ENCODE measurements at regions not wholly inside any gene's neighbourhood (a gene's known extent, or its start where the extent isn't known, plus 50 kb on each side); places are given as distances from the start of the nearest gene placed in this dataset.

DNA sequence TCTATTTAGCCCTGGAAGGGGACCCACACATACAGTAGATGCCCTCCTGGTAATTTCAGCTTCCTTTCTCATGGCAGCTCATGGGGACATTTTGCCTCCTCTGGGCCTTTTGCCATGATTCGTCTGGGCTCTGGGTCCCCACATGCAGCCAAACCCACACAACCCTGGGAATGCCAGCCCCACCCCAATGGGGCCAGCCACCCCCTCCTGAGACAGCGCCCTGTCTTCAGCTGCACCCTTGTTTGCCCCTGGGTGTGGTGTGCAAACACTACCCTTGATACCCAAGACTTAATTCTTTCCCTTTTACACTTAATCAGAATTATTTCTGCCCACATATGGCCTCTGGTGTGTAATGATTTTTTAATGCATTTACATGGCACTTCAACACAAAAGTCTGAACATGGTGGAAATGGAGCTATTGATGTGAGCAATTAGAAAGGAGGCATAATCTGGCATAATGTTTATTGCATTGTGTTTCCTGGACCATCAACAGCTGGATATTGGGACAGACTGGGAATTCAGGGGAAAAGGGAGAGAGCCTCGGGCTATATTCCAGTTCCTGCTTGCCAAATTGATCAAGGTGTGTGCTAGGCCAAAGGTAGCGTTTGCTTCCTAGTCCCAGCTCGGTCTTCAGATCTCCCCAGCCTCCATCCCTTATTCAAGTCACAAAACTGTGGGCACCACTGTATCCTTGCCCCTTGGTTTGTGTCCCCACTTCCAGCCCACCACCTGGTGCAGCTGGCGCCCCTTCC lies 85.0 kb upstream of the ANO1 start:
- no peak for DNase-seq
- H3K27ac ChIP-seq: no peak overlapping the region
- H3K9me3 ChIP-seq (ENCODE audit: severe bottlenecking): no peaks in the 10 kb centered on the region
- no peaks in the 10 kb centered on the region for H3K36me3 ChIP-seq
- H3K4me3 ChIP-seq (ENCODE audit: low read depth, low read length): no peak overlapping the region
- no peaks in the 10 kb centered on the region for H3K27me3 ChIP-seq (ENCODE audit: insufficient read depth, low read depth, severe bottlenecking)
- TF ChIP-seq, protein P1, sequence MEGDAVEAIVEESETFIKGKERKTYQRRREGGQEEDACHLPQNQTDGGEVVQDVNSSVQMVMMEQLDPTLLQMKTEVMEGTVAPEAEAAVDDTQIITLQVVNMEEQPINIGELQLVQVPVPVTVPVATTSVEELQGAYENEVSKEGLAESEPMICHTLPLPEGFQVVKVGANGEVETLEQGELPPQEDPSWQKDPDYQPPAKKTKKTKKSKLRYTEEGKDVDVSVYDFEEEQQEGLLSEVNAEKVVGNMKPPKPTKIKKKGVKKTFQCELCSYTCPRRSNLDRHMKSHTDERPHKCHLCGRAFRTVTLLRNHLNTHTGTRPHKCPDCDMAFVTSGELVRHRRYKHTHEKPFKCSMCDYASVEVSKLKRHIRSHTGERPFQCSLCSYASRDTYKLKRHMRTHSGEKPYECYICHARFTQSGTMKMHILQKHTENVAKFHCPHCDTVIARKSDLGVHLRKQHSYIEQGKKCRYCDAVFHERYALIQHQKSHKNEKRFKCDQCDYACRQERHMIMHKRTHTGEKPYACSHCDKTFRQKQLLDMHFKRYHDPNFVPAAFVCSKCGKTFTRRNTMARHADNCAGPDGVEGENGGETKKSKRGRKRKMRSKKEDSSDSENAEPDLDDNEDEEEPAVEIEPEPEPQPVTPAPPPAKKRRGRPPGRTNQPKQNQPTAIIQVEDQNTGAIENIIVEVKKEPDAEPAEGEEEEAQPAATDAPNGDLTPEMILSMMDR (IDR thresholded peaks at IDR 0.05; ENCODE audit: low read depth, low read length): no peak

DNA sequence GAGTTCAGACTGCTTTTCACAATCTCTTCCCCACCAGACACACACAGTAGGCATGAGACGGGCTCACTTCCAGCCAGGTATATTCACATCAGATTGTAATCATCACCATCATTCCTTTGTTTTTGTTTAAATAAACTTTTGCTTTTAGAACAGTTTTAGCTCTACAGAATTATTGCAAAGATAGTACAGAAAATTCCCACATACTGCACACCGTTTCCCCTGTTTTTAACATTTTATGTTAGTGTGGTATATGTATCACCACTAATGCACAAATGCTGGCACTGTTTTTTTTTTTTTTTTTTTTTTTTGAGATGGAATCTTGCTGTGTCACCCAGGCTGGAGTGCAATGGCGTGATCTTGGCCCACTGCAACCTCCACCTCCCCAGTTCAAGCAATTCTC lies 83.3 kb upstream of the ANO1 start:
- Histone ChIP-seq H3K27ac (no peak overlapping the region), H3K9me3 (ENCODE audit: severe bottlenecking) (no peaks in the 10 kb centered on the region), H3K27me3 (ENCODE audit: insufficient read depth, low read depth, severe bottlenecking) (no peaks in the 10 kb centered on the region), H3K36me3 (no peaks in the 10 kb centered on the region), H3K4me3 (ENCODE audit: low read depth, low read length) (no peak overlapping the region)
- DNase-seq: no peak
- TF ChIP-seq, protein P1 (IDR thresholded peaks at IDR 0.05; ENCODE audit: low read depth, low read length): no peak

DNA sequence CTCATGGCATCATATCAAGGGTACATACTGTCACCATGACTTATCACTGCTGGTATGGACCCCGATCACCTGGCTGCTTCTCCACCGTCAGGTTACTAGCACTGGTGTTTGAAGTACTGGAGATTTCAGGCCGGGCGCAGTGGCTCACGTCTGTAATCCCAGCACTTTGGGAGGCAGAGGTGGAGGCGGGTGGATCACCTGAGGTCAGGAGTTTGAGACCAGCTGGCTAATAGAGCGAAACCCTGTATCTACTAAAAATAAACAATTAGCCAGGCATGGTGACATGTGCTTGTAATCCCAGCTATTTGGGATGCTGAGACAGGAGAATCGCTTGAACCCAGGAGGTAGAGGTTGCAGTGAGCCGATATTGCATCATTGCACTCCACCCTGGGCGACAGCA lies 82.4 kb upstream of the ANO1 start:
- TF ChIP-seq, protein P1 (IDR thresholded peaks at IDR 0.05; ENCODE audit: low read depth, low read length): no peak
- Histone ChIP-seq H3K27me3 (ENCODE audit: insufficient read depth, low read depth, severe bottlenecking) (no peaks in the 10 kb centered on the region), H3K36me3 (no peaks in the 10 kb centered on the region), H3K4me3 (ENCODE audit: low read depth, low read length) (no peak overlapping the region), H3K27ac (no peak overlapping the region), H3K9me3 (ENCODE audit: severe bottlenecking) (no peaks in the 10 kb centered on the region)
- peak; percentile 64 for DNase-seq

DNA sequence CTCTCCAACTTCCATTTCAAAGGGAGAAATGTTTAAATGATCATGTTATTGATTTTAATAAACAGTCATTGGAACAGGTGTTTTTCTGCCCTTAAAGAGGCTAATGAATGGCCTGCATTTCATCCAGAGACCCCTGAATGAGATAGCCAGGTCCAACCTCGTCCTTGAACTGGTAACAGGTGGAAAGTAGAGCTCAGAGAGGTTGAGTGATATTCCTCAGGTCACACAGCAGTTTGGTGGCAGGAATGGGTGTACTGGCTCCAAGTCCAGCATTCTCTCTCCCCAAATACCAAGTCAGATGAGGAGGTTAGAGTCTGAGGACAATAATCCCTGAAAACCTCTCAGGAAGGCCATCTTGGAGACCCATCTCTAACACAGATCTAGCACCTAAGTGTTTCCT lies 81.7 kb upstream of the ANO1 start:
- Histone ChIP-seq H3K27me3 (ENCODE audit: insufficient read depth, low read depth, severe bottlenecking) (no peaks in the 10 kb centered on the region), H3K27ac (no peak overlapping the region), H3K4me3 (ENCODE audit: low read depth, low read length) (no peak overlapping the region), H3K36me3 (no peaks in the 10 kb centered on the region), H3K9me3 (ENCODE audit: severe bottlenecking) (no peaks in the 10 kb centered on the region)
- no peak for DNase-seq
- TF ChIP-seq, protein P1 (IDR thresholded peaks at IDR 0.05; ENCODE audit: low read depth, low read length): no peak

DNA sequence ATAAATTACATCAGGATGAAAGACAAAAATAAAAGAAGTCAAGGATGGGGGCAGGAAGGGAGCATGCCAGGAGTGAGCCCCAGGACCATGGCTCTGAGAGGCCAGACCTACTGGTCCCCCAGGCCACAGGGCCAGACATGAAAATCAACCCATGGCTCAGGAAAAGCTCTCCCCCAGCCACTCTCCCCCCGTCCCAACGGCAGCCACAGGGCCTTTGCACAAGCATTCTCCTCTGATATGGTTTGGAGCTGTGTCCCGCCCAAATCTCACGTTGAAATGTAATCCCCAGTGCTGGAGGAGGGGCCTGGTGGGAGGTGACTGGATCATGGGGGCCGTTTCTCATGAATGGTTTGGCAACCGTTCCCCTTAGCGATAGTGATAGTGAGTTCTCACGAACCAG lies 80.8 kb upstream of the ANO1 start:
- Histone ChIP-seq H3K4me3 (ENCODE audit: low read depth, low read length) (no peak overlapping the region), H3K27ac (no peak overlapping the region), H3K9me3 (ENCODE audit: severe bottlenecking) (no peaks in the 10 kb centered on the region), H3K36me3 (no peaks in the 10 kb centered on the region), H3K27me3 (ENCODE audit: insufficient read depth, low read depth, severe bottlenecking) (no peaks in the 10 kb centered on the region)
- TF ChIP-seq, protein P1 (IDR thresholded peaks at IDR 0.05; ENCODE audit: low read depth, low read length): no peak
- DNase-seq: no peak

DNA sequence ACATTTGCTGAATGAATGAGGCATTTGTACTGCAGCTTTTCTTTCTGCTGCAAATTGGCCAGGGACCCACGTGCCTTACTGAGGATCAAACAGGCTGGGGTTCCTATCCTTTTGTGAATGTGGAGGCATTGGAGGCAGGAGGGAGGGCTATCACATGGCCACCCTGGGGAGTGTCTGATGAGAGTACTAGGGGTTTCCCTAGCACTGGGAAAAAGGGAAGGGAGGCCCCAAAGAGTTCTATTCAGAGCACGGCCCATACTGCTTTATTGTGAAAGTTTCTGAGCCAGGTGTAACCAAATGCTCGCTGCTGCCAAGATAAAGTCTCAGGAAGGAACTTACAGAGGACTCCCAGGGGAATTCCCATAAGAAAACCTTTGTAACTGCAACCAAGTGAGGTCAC lies 78.4 kb upstream of the ANO1 start:
- H3K4me3 ChIP-seq (ENCODE audit: low read depth, low read length): no peak overlapping the region
- no peaks in the 10 kb centered on the region for H3K36me3 ChIP-seq
- no peak for DNase-seq
- TF ChIP-seq, protein P1 (IDR thresholded peaks at IDR 0.05; ENCODE audit: low read depth, low read length): no peak
- no peak overlapping the region for H3K27ac ChIP-seq
- no peaks in the 10 kb centered on the region for H3K9me3 ChIP-seq (ENCODE audit: severe bottlenecking)
- no peaks in the 10 kb centered on the region for H3K27me3 ChIP-seq (ENCODE audit: insufficient read depth, low read depth, severe bottlenecking)
